GM21619 (cell line): ENCODE measurements at regions not wholly inside any gene's neighbourhood (a gene's known extent, or its start where the extent isn't known, plus 50 kb on each side); places are given as distances from the start of the nearest gene placed in this dataset.
"Not testable (repeated sequence)": the region's sequence is repeated elsewhere in the genome, so short reads cannot be mapped to it uniquely, and the experiment has no call there.

Experiments used
- ATAC-seq: cut with Tn5 transposase; IDR thresholded peaks from one replicate; pipeline ENCODE4 v1.9.1; 2021; ENCODE audit not compliant: unreplicated experiment

GRCh38 chr20:22815206-22815551, 219.9 kb upstream of the SSTR4 start:
- no peak for ATAC-seq

- no peak for ATAC-seq
Measured at GRCh38 chr20:22815603-22816315, 219.4 kb upstream of the SSTR4 start.

GRCh38 chr20:22818636-22819035, 216.5 kb upstream of the SSTR4 start:
- no peak for ATAC-seq

- ATAC-seq: no peak
Measured at GRCh38 chr20:22819112-22819511, 216.0 kb upstream of the SSTR4 start.

- no peak for ATAC-seq
Measured at GRCh38 chr20:22819784-22820183, 215.3 kb upstream of the SSTR4 start.

- no peak for ATAC-seq
Measured at GRCh38 chr20:22821081-22821727, 213.9 kb upstream of the SSTR4 start.

- no peak for ATAC-seq
Measured at GRCh38 chr20:22821796-22822195, 213.3 kb upstream of the SSTR4 start.

GRCh38 chr20:22823119-22823518, 212.0 kb upstream of the SSTR4 start:
- ATAC-seq: no peak

- no peak for ATAC-seq
Measured at GRCh38 chr20:22824077-22824476, 211.0 kb upstream of the SSTR4 start.

GRCh38 chr20:22825076-22825475, 210.0 kb upstream of the SSTR4 start:
- ATAC-seq: no peak

- no peak for ATAC-seq
Measured at GRCh38 chr20:22825546-22825945, 209.6 kb upstream of the SSTR4 start.

GRCh38 chr20:22826306-22827230, 208.5 kb upstream of the SSTR4 start:
- ATAC-seq: no peak

- ATAC-seq: no peak
Measured at GRCh38 chr20:22827916-22828315, 207.2 kb upstream of the SSTR4 start.

- no peak for ATAC-seq
Measured at GRCh38 chr20:22829356-22829755, 205.8 kb upstream of the SSTR4 start.

GRCh38 chr20:22830138-22830537, 205.0 kb upstream of the SSTR4 start:
- no peak for ATAC-seq

GRCh38 chr20:22830715-22831114, 204.4 kb upstream of the SSTR4 start:
- not testable (repeated sequence) for ATAC-seq

- no peak for ATAC-seq
Measured at GRCh38 chr20:22833851-22834250, 201.3 kb upstream of the SSTR4 start.

GRCh38 chr20:22834651-22835256, 200.4 kb upstream of the SSTR4 start:
- no peak for ATAC-seq

GRCh38 chr20:22836211-22836610, 198.9 kb upstream of the SSTR4 start:
- no peak for ATAC-seq

GRCh38 chr20:22836877-22837276, 198.2 kb upstream of the SSTR4 start:
- no peak for ATAC-seq

GRCh38 chr20:22838001-22838400, 197.1 kb upstream of the SSTR4 start:
- no peak for ATAC-seq
